GM06990 (cell line): ENCODE measurements at regions not wholly inside any gene's neighbourhood (a gene's known extent, or its start where the extent isn't known, plus 50 kb on each side); places are given as distances from the start of the nearest gene placed in this dataset.

Experiments
- DNase-seq: peaks from one replicate; pipeline ENCODE4 v3.0.0-alpha.2; 2011; ENCODE audit not compliant: insufficient read length; ENCODE audit errors: extremely low read depth
- H3K27me3 ChIP-seq: replicated peaks from 2 replicates; pipeline ENCODE4 v1.6.0; 2011; ENCODE audit warnings: low read length; ENCODE audit not compliant: control insufficient read depth, insufficient read depth
- H3K36me3 ChIP-seq: 2 replicates; pipeline ENCODE4 v1.5.1; 2011; ENCODE audit warnings: low read length; ENCODE audit not compliant: control insufficient read depth, insufficient read depth
- H3K4me3 ChIP-seq: replicated peaks from 2 replicates; pipeline ENCODE4 v1.5.1; 2011; ENCODE audit warnings: low read depth, mild to moderate bottlenecking, control low read depth, low read length
- CTCF ChIP-seq: IDR thresholded peaks from 2 replicates; pipeline ENCODE4 v1.5.1; 2011; ENCODE audit warnings: low read length, control low read depth, mild to moderate bottlenecking, inconsistent platforms; ENCODE audit not compliant: insufficient read depth, poor library complexity, severe bottlenecking

GRCh38 chr20:39268491-39268951 lies 306.4 kb downstream of the DHX35 start:
- Histone ChIP-seq H3K4me3 (no peak overlapping the region), H3K36me3 (no peaks in the 10 kb centered on the region), H3K27me3 (no peaks in the 10 kb centered on the region)
- no peak for DNase-seq
- no peak for TF ChIP-seq CTCF

GRCh38 chr20:39266989-39267388 lies 304.8 kb downstream of the DHX35 start:
- no peak overlapping the region for H3K4me3 ChIP-seq
- no peaks in the 10 kb centered on the region for H3K27me3 ChIP-seq
- DNase-seq, result no peak
- no peaks in the 10 kb centered on the region for H3K36me3 ChIP-seq
- no peak for TF ChIP-seq CTCF

DNA sequence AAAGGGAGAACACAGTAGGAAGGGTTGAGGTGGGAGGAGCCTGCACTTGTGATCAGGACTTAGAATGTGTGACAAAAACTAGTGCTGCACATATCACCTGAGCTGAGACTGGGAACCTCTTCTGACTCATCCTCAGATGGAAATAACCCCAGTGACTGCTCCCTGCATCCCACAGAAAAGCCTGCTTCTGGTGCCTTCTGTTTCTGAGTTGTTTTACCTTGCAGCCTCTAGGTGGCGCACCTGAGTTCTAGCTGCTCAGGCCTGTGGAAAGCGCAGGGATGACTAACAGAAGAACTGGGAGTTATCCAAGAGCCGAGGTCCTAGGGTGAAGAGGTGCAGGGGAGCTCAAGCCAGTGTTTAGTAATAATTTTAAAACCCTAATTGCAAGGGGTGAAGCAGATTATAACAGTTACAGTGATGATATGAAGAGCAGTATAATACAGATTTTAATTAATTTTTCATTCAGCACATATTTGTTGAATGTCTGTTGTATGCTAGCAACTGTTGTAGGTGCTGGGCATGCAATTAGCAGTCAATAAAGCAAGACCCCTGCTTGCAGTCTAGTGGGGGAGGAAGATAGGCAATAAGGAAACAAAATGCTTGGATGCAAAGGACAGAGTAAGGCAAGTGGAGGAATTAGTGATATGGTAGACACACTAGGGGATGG lies 302.5 kb downstream of the DHX35 start:
- TF ChIP-seq CTCF, result peak; percentile 94
- Histone ChIP-seq H3K27me3 (no peaks in the 10 kb centered on the region), H3K36me3 (no peaks in the 10 kb centered on the region), H3K4me3 (no peak overlapping the region)
- no peak for DNase-seq

DNA sequence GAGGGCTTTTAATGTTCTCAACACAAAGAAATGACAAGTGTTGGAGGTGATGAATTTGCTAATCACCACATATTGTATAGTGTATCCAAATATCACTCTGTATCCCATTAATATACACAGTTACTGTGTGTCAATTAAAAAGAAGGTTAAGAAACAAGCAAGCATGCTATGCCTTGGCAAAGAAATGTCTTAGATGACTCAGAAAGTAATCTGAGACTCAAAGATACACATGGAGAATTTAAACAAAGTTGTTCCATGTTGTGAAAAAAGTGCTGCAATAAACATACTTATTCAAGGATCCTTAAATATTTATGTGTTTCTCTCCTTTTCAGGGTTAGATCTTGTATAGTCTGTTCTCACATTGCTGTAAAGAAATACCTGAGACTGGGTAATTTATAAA lies 300.9 kb downstream of the DHX35 start:
- no peak for TF ChIP-seq CTCF
- H3K27me3 ChIP-seq, result no peaks in the 10 kb centered on the region
- no peak overlapping the region for H3K4me3 ChIP-seq
- no peak for DNase-seq
- no peaks in the 10 kb centered on the region for H3K36me3 ChIP-seq

- Histone ChIP-seq H3K36me3 (no peaks in the 10 kb centered on the region), H3K4me3 (no peak overlapping the region), H3K27me3 (no peaks in the 10 kb centered on the region; the same call in 1 of the 2 replicates)
- TF ChIP-seq CTCF, result no peak
- DNase-seq, result no peak
These were observed 297.7 kb downstream of the DHX35 start for GRCh38 chr20:39259808-39260207.
